ENCODE measurements at regions not wholly inside any gene's neighbourhood (a gene's known extent, or its start where the extent isn't known, plus 50 kb on each side); places are given as distances from the start of the nearest gene placed in this dataset.
"Not testable (repeated sequence)": the region's sequence is repeated elsewhere in the genome, so short reads cannot be mapped to it uniquely, and the experiment has no call there.

DNA sequence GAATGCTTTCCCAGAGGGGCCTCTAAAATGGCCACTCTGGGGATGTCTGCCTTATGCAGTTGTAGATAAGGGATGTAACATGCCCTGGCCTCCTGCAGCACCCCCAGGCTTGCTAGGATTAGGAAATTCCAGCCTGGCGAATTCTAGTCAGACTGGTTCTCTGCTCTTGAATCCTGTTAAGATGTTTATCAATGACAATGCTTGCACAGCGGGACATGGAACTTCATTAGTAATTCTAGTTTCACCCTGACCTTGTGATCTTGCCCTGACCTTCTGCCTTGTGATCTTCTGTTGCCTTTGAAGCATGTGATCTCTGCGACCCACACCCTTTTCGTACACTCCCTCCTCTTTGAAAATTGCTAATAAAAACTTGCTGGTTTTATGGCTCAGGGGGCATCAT, 497.2 kb upstream of the PABPC4L start:
- DNase-seq, result not testable (repeated sequence)

DNA sequence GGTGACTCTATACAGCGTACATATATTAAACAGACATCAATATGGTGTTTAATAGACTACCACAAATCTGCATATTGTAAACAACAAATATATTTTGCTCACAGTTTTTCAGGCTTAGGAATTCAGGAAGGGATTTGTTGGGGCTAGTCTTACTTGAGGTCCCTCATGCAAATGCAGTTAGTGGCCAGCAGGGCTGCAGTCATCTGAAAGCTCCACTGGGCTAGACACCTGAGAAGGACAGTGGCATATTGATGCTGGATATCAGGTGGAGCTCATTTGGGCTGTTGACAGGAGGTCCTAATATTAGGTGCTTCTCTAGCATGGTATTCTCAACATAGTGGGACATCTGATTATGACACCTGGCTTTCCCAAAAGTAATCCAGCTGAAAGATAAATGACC, 493.8 kb upstream of the PABPC4L start:
- DNase-seq, result no peak

GRCh38 chr4:134691915-134692314, 490.3 kb upstream of the PABPC4L start:
- DNase-seq, result no peak

GRCh38 chr4:134687646-134688628, 486.3 kb upstream of the PABPC4L start:
- DNase-seq, result no peak

GRCh38 chr4:134677209-134677814, 475.7 kb upstream of the PABPC4L start:
- DNase-seq, result no peak

- no peak for DNase-seq
Observed at GRCh38 chr4:134668237-134668636, 466.6 kb upstream of the PABPC4L start.

- no peak for DNase-seq
Observed at GRCh38 chr4:134666640-134667039, 465.1 kb upstream of the PABPC4L start.

DNA sequence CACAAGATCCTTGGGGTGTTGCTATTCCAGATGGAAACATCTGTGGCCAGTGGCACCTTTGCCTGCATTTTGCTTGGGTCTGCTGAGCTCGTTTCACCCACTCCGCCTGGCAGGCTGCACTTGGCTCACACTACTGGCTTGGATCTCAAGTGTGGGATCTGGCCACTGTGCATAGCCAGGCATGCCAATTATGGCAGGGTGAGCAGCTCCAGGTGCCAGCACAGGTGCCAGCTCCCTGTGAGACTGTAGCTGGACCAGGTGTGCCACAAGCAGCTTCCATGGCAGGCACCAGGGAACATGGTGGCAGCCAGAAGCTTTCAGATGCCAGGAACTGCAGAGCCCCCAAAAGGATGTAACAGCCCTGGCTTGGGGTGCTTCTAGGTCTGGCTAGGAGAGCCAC, 463.8 kb upstream of the PABPC4L start:
- DNase-seq, result no peak

- DNase-seq, result no peak
Observed at GRCh38 chr4:134663742-134664141, 462.2 kb upstream of the PABPC4L start.

DNA sequence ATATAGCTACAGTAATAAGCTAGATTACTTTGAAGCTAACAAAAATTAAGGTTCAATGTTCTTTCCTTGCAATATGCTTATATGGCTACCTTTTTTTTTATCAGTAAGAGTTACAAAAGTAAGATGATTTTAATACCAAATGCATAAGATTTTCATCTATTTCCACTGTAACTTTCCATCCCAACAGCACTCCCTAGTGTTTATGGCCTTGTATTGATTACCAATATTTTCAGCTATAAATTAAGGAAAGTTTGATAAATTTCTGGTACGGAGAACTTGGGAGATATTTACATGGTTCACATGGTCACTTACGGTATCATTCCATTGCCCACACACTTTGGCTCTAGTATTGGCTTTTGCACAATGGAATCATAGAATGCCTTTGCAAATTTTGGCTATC, 448.9 kb upstream of the PABPC4L start:
- DNase-seq, result no peak

DNA sequence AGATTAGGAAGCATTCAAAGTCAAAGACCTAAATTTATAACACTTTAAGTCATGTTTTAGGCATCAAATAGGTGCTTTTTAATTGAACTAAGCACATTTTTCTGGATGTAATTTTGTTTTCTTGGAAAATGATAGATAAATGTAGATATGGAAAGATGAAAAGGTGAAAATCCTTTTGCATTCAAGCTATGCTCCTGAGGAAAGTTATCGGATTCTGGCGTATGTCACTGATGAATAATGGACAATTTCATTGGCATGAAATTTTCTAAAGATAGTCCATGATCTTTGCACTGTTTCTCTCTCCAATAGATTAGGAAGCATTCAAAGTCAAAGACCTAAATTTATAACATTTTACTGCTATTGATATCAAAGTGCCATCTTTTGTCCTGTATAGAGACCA, 444.2 kb upstream of the PABPC4L start:
- no peak for DNase-seq

- no peak for DNase-seq
Observed at GRCh38 chr4:134636338-134637051, 434.9 kb upstream of the PABPC4L start.

DNA sequence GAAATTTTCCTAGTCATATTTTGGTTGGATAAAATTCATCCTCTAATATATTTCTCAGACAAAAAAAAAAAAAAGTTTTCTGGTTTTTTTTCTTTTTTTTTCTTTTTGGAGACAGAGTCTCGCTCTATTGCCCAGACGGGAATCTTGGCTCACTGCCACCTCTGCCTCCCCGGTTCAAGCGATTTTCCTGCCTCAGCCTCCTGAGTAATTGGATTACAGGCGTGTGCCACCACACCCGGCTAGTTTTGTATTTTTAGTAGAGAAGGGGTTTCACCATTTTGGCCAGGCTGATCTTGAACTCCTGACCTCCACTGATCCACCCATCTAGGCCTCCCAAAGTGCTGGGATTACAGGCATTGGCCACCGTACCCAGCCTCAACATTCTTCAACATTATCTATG, 432.7 kb upstream of the PABPC4L start:
- DNase-seq, result no peak

DNA sequence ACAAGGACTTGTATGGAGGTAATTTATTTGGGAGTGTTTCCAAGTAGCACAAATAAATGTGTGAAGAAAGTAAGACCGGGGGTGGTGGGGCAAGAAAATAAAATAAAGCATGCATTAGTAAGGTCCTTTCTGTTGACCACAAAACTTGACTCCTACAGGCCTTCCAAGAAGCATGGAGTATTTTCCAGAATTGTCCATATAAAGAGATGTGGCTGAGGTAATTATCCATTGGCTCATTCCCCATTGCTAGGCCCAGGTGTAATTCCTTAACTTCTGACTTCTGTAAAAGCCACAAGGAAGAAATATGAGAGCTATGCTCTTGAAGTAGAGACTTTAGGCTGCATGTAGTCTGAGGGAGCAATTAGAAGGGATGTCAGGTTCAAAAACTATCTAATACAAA, 430.5 kb upstream of the PABPC4L start:
- no peak for DNase-seq

DNA sequence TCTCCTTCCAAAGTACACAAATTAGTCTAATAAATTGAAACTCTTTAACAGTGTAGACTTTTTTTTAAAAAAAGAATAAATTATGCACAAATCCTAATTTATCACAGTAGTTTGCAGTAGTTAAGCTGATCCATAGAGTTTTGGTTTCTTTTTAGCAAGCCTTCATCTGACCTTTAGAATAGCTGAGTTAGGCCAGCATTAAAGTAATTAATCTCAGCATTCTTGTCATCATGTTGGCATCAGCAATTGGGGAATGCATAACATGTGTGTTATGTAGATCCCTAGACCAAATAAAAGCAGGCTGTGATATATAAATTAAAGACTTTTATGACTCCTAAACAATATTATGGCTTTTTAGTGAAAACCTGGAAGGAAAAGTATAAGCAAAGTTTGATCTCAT, 426.5 kb upstream of the PABPC4L start:
- no peak for DNase-seq

DNA sequence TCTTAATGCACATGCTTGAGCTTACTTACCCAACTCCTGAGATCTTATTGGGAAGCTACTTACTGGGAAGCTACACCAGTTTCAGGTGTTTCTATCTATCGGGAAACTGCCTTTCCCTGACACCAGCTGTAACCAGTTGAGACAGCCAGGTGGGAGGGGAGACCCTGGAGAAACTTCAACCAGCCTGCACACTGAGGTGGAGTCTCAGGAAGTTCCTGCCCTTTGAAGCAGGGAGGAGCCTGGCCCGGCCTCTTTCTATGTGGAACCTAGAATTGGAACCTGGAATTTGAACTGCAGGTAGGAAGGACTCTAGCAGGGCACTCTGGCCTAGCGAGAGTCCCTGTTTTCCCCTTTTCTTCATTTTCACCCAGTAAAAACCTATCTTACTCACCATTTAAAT, 425.8 kb upstream of the PABPC4L start:
- no peak for DNase-seq

- DNase-seq, result no peak
Observed at GRCh38 chr4:134624365-134624764, 422.8 kb upstream of the PABPC4L start.

- DNase-seq, result peak; percentile 60
Observed at GRCh38 chr4:134622626-134623575, 421.3 kb upstream of the PABPC4L start.

DNA sequence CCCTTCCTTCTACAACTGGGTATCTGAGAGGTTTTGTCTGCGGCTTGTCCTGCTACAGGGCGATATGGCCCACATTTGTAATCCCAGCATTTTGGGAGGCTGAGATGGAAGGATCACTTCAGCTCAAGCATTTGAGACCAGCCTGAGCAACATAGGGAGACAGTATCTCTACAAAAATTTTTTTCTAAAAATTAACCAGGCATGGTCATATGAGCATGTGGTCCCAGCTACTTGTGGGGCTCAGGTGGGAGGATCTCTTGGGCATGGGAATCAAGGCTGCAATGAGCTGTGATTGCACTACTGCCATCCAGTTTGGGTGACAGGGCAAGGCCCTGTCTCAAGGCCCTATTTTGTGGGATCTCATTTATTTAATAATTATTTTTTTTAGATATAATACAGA, 420.6 kb upstream of the PABPC4L start:
- peak; percentile 24 for DNase-seq

DNA sequence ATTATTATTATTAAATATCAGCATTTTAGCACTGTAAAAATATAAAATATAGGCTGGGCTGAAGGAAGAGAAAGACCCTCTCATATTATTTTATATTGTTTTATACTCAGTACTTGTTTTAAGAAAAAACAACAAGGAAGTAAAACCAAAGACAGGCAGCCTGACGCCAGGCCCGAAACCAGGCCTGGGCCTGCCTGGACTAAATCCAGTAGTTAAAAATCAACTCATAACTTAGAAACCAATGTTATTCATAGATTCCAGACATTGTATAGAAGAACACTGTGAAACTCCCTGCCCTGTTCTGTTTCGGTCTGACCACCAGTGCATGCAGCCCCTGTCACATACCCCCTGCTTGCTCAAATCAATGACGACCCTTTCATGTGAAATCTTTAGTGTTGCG, 420.1 kb upstream of the PABPC4L start:
- not testable (repeated sequence) for DNase-seq

DNA sequence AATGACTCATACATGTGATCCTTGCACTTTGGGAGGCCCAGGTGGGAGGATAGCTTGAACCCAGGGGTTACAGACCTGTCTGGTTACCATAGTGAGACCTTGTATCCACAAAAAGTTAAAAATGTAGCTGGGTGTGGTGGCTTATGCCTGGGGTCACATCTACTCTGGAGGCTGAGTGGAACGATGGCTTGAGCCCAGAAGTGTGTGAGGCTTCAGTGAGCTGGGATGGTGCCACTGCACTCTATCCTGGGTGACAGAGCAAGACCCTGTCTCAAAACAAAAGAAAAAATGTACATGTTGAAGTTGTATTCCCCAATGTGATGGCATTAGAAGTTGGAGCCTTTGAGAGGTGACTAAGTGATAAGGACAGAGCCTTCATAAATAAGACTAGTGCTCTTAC, 409.4 kb upstream of the PABPC4L start:
- no peak for DNase-seq

GRCh38 chr4:134610172-134610571, 408.6 kb upstream of the PABPC4L start:
- no peak for DNase-seq
